ENCODE measurements at regions not wholly inside any gene's neighbourhood (a gene's known extent, or its start where the extent isn't known, plus 50 kb on each side); places are given as distances from the start of the nearest gene placed in this dataset.
"Not testable (repeated sequence)": the region's sequence is repeated elsewhere in the genome, so short reads cannot be mapped to it uniquely, and the experiment has no call there.

GRCh38 chrX:8105531-8105930 is 65.5 kb downstream of the VCX2 start:
- DNase-seq, result no peak

- no peak for DNase-seq
These were observed 67.4 kb downstream of the VCX2 start for GRCh38 chrX:8103655-8104054.

- DNase-seq, result no peak
These were observed 79.6 kb downstream of the VCX2 start for GRCh38 chrX:8091510-8091909.

- no peak for DNase-seq
These were observed 80.2 kb downstream of the VCX2 start for GRCh38 chrX:8090906-8091305.

- DNase-seq, result no peak
These were observed 80.6 kb downstream of the VCX2 start for GRCh38 chrX:8090482-8090881.

GRCh38 chrX:8089141-8089540 is 81.9 kb downstream of the VCX2 start:
- no peak for DNase-seq

- DNase-seq, result peak; percentile 14
These were observed 87.1 kb downstream of the VCX2 start for GRCh38 chrX:8084006-8084405.

- no peak for DNase-seq
These were observed 87.8 kb downstream of the VCX2 start for GRCh38 chrX:8083286-8083685.

- no peak for DNase-seq
These were observed 95.4 kb downstream of the VCX2 start for GRCh38 chrX:8075636-8076035.

- no peak for DNase-seq
These were observed 103.2 kb downstream of the VCX2 start for GRCh38 chrX:8067754-8068462.

- no peak for DNase-seq
These were observed 118.2 kb downstream of the VCX2 start for GRCh38 chrX:8052909-8053308.

GRCh38 chrX:8049827-8050226 is 121.2 kb downstream of the VCX2 start:
- no peak for DNase-seq

- DNase-seq, result no peak
These were observed 121.3 kb upstream of the PNPLA4 start for GRCh38 chrX:8048466-8048865.

GRCh38 chrX:8044947-8045346 is 117.7 kb upstream of the PNPLA4 start:
- no peak for DNase-seq

GRCh38 chrX:8043546-8043945 is 116.3 kb upstream of the PNPLA4 start:
- no peak for DNase-seq

GRCh38 chrX:8043121-8043520 is 115.9 kb upstream of the PNPLA4 start:
- no peak for DNase-seq

GRCh38 chrX:8042304-8042703 is 115.1 kb upstream of the PNPLA4 start:
- DNase-seq, result no peak

- DNase-seq, result not testable (repeated sequence)
These were observed 112.5 kb upstream of the PNPLA4 start for GRCh38 chrX:8039711-8040110.

GRCh38 chrX:8037593-8038348 is 110.6 kb upstream of the PNPLA4 start:
- no peak for DNase-seq

- no peak for DNase-seq
These were observed 109.7 kb upstream of the PNPLA4 start for GRCh38 chrX:8036914-8037313.

GRCh38 chrX:8034058-8034457 is 106.8 kb upstream of the PNPLA4 start:
- no peak for DNase-seq

- DNase-seq, result peak; percentile 12
These were observed 106.0 kb upstream of the PNPLA4 start for GRCh38 chrX:8033175-8033574.

- no peak for DNase-seq
These were observed 103.1 kb upstream of the PNPLA4 start for GRCh38 chrX:8030361-8030760.

GRCh38 chrX:8027827-8028226 is 100.6 kb upstream of the PNPLA4 start:
- no peak for DNase-seq
